ENCODE measurements at regions not wholly inside any gene's neighbourhood (a gene's known extent, or its start where the extent isn't known, plus 50 kb on each side); places are given as distances from the start of the nearest gene placed in this dataset.
"Not testable (repeated sequence)": the region's sequence is repeated elsewhere in the genome, so short reads cannot be mapped to it uniquely, and the experiment has no call there.

GRCh38 chr5:108581026-108581425 lies 166.7 kb upstream of the FER start:
- no peak for DNase-seq

DNA sequence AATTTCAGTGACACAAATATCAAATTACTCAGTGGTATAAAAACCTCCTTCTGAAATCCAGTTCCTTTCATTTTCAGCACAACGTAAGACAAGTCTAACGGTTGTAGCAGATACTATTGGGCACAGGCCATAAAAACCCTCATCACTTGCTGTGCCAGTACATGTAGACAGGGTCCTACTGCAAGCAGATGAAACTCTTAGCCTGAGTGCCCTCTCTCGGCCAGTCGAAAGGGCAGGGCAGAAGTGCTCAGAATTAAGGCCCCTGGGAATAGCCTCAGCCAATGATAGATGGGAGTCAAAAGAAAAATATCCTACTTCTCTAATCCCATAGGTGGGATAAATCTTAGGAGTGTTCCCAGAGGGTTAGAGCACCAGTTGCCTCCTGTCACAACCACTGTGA lies 168.5 kb upstream of the FER start:
- no peak for DNase-seq

GRCh38 chr5:108578791-108579190 lies 168.9 kb upstream of the FER start:
- DNase-seq: no peak

- no peak for DNase-seq
Observed at GRCh38 chr5:108567429-108567828, 180.3 kb upstream of the FER start.

DNA sequence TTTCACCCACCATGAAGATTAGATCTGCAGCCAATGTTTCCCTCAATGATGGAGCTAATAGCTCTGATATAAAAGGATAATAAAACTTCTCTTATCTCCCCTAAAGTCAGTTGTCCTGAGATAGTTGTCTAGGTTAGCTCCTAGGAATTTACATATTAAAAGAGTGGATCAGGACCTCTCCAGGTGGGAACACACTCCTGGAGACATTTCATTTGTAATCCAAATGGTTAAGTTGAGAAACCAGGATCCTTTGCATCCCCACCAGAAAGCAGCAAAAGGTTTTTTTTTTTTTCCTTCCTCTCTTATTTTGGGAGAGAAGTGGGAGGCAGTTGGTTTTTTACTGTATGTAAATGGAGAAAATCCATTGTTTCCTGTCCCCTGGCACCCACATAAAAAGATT lies 182.5 kb upstream of the FBXL17 start:
- no peak for DNase-seq

DNA sequence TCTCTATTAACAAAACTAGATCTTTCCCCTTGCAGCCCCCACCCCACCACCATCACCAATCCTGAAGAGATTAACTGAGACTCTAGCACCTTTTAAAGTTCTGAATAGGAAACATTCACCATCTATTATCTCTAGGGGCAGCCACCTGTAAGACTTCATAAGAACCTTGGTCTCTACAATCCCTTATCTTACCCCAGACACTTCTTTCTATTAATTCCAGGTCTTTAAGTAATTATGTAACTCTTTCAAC lies 180.2 kb upstream of the FBXL17 start:
- DNase-seq: no peak

DNA sequence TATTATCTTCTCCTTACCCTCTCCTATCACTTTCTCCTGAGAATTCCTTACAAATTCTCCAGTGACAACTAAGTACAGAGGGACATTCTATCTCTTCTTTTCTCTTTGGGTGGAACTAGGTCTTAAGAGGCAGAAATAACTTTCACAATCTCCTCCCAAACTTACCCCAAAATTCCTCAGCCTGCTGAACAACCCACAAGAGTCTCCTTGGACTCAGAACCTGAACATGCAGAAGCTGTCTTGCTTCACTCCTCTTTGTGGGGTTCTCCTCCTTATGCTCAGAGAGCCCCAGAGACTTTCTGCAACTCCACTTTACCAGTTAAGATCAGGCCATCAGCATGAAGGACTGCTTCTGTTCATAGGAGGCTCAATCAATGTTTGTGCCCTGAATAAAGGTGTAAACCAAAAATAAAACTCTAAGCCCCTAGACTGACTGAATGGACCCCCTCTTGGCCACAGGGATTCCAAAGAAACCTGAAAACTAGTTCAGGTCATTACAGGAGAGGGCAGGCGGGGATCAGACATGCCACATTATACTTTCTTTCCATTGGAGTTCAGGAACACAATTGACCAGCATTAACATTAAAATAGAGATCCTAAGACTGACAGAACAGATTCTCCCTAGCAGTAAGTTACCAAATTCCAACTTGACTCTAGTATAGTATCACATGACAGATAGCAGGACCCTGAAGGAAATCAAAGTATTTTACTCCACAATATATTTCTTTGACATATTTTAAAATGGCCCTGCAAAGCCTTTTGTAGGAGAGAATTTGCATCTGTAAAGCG lies 179.7 kb upstream of the FBXL17 start:
- no peak for DNase-seq

DNA sequence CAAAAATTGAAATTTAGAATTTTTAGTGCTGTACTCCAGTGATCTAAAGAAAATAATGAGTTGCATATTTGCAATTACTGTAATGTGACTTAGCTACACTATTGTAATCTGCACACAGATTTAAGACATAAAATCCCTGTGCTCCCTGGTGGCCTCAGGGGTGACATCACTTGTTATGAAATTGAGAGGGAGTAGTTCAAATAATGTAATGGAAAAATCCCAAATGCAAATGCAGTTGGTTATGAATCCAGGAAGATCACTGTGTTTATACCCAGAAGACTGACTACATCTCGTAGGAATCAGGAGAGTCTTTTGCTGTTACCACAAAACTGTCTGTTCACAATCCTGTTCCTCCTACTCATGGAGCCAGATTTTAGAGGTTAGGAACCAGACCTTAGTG lies 178.7 kb upstream of the FBXL17 start:
- DNase-seq: no peak

DNA sequence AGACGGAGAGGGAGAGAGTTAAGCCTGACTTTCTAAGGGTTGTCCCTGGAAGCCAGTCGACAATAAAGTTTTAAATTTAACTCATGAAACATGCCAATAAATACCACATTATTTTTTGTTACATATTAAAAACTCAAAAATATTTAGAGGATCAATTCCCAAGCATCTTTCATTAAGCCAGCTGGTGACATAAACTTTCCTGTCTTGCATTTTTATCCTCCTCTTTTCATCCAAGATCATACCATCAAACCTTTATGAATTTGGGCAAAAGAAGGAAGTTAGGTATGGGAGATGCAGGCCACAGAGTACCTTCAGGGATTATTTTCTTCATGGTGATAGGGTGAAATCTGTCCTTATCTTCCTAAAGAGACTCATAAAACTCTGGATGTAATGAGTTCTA lies 178.3 kb upstream of the FBXL17 start:
- DNase-seq: no peak

DNA sequence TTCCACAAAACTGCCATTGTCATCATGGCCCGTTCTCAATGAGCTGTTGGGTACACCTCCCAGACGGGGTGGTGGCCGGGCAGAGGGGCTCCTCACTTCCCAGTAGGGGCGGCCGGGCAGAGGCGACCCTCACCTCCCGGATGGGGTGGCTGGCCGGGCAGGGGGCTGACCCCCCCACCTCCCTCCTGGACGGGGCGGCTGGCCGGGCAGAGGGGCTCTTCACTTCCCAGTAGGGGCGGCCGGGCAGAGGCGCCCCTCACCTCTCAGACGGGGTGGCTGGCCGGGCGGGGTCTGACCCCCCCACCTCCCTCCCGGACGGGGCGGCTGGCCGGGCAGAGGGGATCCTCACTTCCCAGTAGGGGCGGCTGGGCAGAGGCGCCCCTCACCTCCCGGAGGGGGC lies 176.9 kb upstream of the FBXL17 start:
- DNase-seq: not testable (repeated sequence)

GRCh38 chr5:108558142-108558541 lies 176.2 kb upstream of the FBXL17 start:
- DNase-seq: not testable (repeated sequence)

GRCh38 chr5:108557686-108558085 lies 175.8 kb upstream of the FBXL17 start:
- DNase-seq: no peak

DNA sequence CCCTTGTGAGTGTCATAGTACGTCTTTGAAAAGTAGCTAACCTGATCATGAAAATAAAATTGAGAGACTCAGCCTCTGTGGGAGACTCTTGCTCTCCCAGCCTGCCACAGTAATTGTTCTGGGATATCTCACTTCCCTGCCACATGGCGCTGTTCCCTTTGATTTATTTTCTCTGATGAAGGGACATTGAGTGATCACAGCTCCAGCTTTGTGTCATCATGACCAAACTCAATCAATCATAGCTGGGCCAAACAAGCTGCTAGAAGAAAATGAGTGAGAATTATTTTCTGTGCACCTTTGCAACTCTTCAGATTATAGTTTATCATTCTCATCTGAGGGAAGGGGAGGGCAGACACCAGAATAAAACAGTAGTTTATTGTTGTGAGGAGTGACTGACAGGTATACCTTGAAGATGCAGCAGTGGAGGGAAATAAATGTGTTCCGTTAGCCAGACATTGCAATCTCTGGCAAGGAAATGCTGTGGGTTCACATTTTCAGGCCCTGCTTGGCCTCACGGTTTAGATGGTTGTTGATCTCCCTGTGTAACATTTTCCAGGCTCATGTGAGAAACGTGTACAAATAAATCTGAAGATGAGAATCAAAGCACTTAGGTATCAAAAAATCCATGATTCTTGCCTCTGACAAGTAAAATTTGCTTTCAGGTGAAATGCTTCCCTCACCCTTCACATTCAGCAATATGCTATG lies 174.7 kb upstream of the FBXL17 start:
- no peak for DNase-seq

DNA sequence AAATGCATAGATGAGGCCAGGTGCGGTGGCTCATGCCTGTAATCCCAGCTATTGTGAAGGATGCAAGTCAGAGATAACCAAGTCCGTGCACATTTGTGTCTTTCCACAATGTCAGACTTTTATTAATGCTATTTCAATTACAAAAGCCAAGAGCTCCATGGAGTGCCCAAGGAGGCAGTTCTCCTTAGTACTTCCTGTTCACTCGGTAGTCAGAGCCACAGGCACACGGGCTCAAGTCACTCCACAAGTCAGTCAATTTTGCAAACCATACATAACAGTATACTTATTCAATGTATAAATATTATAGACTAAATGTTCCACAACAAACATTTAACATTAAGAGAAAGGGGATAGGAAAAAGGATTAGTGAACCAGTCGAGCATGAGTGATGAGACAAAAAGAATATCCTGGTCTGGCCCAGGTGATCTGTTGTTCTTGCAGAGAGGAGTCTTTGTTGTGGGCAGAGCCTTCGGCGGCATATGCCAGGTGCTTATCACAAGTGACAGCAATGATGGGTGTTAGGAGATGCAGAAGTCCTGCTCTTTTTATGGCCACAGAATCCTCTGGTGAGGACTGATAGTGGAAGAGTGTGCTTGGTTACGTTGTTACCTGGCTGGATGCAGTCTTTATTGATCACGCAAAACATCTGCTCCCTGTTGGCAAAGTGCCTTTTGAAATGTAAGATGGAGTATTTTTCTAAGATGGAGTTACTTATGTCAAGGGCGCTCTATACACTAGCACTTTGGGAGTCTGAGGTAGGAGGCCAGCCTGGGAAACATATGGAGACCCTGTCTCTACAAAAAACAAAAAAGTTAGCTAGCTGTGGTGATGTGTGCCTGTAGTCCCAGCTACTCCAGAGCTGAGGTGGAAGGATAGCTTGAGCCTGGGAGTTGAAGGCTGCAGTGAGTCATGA lies 167.0 kb upstream of the FBXL17 start:
- no peak for DNase-seq

- no peak for DNase-seq
Observed at GRCh38 chr5:108546939-108547338, 165.0 kb upstream of the FBXL17 start.

DNA sequence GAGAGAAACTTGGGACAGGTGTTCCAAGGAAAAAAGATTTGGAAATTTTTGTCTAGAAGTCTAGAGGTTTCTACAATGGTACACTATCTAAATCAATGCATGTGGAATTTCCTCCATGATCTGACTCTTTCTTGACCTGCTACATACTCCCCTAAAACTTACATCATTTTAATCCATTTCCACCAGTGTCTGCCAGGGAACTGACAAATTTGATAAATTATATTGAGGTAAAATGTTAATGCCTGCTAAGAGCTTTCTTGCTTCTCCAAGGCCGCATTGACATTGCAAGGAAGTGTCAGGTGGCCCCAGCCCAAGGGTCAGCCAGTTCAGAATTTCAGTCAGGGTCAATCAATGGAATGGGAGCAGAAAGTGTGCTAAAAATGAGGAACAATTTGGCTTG lies 163.4 kb upstream of the FBXL17 start:
- DNase-seq: no peak

GRCh38 chr5:108543486-108543885 lies 161.6 kb upstream of the FBXL17 start:
- DNase-seq: no peak

GRCh38 chr5:108541836-108542235 lies 159.9 kb upstream of the FBXL17 start:
- no peak for DNase-seq

DNA sequence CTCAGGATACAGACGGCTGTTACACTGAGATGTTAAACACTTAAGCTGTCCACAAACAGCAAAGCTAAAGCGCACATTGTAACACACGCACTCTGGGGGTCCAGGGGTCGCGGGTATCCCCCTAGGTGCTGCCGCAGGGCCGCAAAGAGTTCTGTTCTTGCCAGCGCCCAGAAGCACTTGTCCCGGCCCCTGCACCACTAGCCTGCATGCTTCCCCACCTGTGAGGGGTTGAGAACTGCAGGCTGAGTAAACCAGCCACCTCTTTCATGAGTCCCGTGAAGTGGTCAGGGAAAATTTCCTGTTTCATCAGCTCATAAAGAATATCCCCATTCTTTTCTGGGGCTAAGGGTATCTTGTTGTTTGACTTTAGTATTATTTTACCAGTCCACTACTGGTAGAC lies 154.4 kb upstream of the FBXL17 start:
- DNase-seq: no peak

DNA sequence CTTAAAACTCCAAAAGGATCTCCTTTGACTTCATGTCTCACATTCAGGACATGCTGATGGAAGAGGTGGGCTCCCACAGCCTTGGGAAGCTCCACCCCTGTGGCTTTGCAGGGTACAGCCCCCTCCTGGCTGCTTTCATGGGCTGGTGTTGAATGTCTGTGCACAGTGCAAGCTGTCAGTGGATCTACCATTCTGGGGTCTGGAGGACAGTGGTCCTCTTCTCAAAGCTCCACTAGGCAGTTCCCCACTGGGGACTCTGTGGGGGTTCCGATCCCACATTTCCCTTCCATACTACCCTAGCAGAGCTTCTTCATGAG lies 150.2 kb upstream of the FBXL17 start:
- DNase-seq: not testable (repeated sequence)

DNA sequence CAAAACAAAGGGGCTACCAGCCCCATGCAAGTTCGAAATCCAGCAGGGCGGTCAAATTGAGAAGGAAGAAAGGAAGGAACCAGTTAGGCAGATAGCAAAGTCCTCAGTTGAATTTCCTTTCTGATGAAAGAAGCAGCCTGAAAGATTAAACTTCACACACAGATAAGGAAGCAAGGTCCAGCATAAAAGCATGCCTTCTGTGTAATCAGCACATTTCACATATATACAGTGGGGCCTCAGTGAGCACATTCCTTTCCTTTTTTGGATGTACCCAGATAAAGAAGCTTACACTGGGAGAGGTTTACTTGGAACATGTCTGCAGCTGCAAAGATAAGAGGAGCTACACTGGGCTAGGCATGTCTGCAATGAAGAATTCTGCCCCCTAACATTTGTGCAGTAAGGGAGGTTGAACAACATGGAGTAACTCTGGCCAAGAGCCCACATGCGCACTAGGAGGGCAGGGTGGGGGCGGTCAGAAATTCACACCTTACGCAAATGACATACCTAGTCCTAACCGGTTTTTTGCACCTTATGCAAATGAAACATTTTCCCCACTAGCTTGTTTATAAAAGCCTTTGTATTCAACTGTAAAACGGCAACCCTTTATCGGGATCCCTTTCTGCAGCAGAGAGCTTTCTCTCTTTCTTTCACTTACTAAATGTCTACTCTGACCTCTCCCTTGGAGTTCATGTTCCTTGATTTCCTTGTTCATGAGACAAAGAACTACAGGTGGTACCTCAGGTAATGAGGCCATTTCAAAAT lies 149.7 kb upstream of the FBXL17 start:
- no peak for DNase-seq

GRCh38 chr5:108530706-108531105 lies 148.8 kb upstream of the FBXL17 start:
- DNase-seq: no peak

DNA sequence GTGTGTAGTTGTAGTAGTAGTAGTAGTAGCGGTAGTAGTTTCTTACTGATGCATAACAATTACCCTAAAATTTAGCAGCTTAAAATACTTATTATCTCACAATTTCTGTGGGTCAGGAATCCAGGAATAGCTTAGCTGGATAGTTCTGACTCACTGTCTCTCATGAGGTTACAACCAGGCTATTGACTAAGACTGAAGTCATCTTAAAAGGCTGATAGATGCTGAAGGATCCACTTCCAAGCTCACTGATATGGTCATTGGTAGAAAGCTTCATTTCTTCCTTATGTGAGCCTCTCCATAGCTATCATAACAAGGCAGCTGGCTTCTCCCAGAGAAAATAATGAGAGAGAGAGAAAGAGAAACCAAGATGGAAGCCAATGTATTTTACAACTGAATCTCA lies 147.5 kb upstream of the FBXL17 start:
- DNase-seq: no peak
